Activated CD8-positive, alpha-beta T cell treated with anti-CD3 and anti-CD28 coated beads for 36 hours (primary cell): ENCODE measurements at regions not wholly inside any gene's neighbourhood (a gene's known extent, or its start where the extent isn't known, plus 50 kb on each side); places are given as distances from the start of the nearest gene placed in this dataset.
"Not testable (repeated sequence)": the region's sequence is repeated elsewhere in the genome, so short reads cannot be mapped to it uniquely, and the experiment has no call there.

Source experiments
- ATAC-seq: fragments of 200-7000 bp; cut with Tn5 transposase; one replicate; pipeline ENCODE4 v1.10.0; 2021; ENCODE audit warnings: mild to moderate bottlenecking, moderate library complexity
- CTCF ChIA-PET: fragments of 350-600 bp; sonication (Branson Sonifier 250); formaldehyde crosslinking; loops from one replicate; lab custom pipeline; 2021; ENCODE audit warnings: antibody characterized with exemption; lab: Charles Lee
- POLR2A ChIA-PET: fragments of 350-600 bp; sonication (Branson Sonifier 250); formaldehyde crosslinking; loops from one replicate; lab custom pipeline; 2021; ENCODE audit warnings: antibody characterized with exemption; lab: Charles Lee
- DNase-seq: peaks from one replicate; pipeline ENCODE4 v3.0.0-alpha.2; 2020
- H3K27ac Mint-ChIP-seq: one replicate; pipeline ENCODE4 v1.8.0; 2021; ENCODE audit warnings: mild to moderate bottlenecking, mixed read lengths
- H3K27me3 Mint-ChIP-seq: one replicate; pipeline ENCODE4 v1.8.0; 2021; ENCODE audit warnings: mixed read lengths
- H3K36me3 Mint-ChIP-seq: one replicate; pipeline ENCODE4 v1.8.0; 2021; ENCODE audit warnings: low read depth, mixed read lengths
- H3K4me1 Mint-ChIP-seq: one replicate; pipeline ENCODE4 v1.8.0; 2021; ENCODE audit warnings: low read depth, mixed read lengths
- H3K4me3 Mint-ChIP-seq: one replicate; pipeline ENCODE4 v1.8.0; 2021; ENCODE audit warnings: mild to moderate bottlenecking, moderate library complexity, mixed read lengths
- H3K9me3 Mint-ChIP-seq: one replicate; pipeline ENCODE4 v1.8.0; 2021; ENCODE audit warnings: mixed read lengths
- CTCF ChIP-seq: fragments of 200-600 bp; IDR thresholded peaks from one replicate; pipeline ENCODE4 v1.8.0; 2022; ENCODE audit warnings: antibody characterized with exemption, mild to moderate bottlenecking
- intact Hi-C: fragments of 100-400 bp; cut with micrococcal nuclease; formaldehyde crosslinking; loops from one replicate; pipeline ENCODE4 v1.10.0; 2022

- ATAC-seq (no peak), DNase-seq (no peak)
- H3K36me3 Mint-ChIP-seq = no peaks in the 10 kb centered on the region
- intact Hi-C loops = no loop called here
- ChIA-PET CTCF (no interaction called here), POLR2A (no interaction called here)
- no peak for TF ChIP-seq CTCF
- no peaks in the 10 kb centered on the region for H3K27me3 Mint-ChIP-seq
- H3K4me1 Mint-ChIP-seq = no peaks in the 10 kb centered on the region
- no peak overlapping the region for H3K27ac Mint-ChIP-seq
- no peaks in the 10 kb centered on the region for H3K9me3 Mint-ChIP-seq
- H3K4me3 Mint-ChIP-seq = no peak overlapping the region
These were observed 146.5 kb downstream of the SPATA31D1 start for GRCh38 chr9:82135106-82135505.

- H3K27me3 Mint-ChIP-seq, POLR2A ChIA-PET, H3K4me1 Mint-ChIP-seq, intact Hi-C loops, H3K27ac Mint-ChIP-seq, H3K4me3 Mint-ChIP-seq, DNase-seq, ATAC-seq, H3K9me3 Mint-ChIP-seq, CTCF ChIA-PET, H3K36me3 Mint-ChIP-seq: not testable (repeated sequence)
These were observed 149.5 kb downstream of the SPATA31D1 start for GRCh38 chr9:82138081-82138480.

GRCh38 chr9:82140471-82140870, 151.9 kb downstream of the SPATA31D1 start:
- H3K27ac Mint-ChIP-seq = no peak overlapping the region
- no peak for ATAC-seq
- no peaks in the 10 kb centered on the region for H3K4me1 Mint-ChIP-seq
- H3K27me3 Mint-ChIP-seq = no peaks in the 10 kb centered on the region
- no peak overlapping the region for H3K4me3 Mint-ChIP-seq
- no peak for TF ChIP-seq CTCF
- ChIA-PET POLR2A (no interaction called here), CTCF (no interaction called here)
- peaks cover 1% of the 10 kb centered on the region for H3K9me3 Mint-ChIP-seq
- DNase-seq = no peak
- no peaks in the 10 kb centered on the region for H3K36me3 Mint-ChIP-seq
- intact Hi-C loops = no loop called here

GRCh38 chr9:82144803-82145202, 156.2 kb downstream of the SPATA31D1 start:
- Mint-ChIP-seq H3K4me1 (no peaks in the 10 kb centered on the region), H3K27ac (no peak overlapping the region), H3K4me3 (no peak overlapping the region), H3K36me3 (no peaks in the 10 kb centered on the region), H3K27me3 (no peaks in the 10 kb centered on the region), H3K9me3 (peaks cover 1% of the 10 kb centered on the region)
- POLR2A ChIA-PET = no interaction called here
- no peak for ATAC-seq
- intact Hi-C loops = no loop called here
- CTCF ChIA-PET = no interaction called here
- DNase-seq = no peak
- TF ChIP-seq CTCF = no peak

DNA sequence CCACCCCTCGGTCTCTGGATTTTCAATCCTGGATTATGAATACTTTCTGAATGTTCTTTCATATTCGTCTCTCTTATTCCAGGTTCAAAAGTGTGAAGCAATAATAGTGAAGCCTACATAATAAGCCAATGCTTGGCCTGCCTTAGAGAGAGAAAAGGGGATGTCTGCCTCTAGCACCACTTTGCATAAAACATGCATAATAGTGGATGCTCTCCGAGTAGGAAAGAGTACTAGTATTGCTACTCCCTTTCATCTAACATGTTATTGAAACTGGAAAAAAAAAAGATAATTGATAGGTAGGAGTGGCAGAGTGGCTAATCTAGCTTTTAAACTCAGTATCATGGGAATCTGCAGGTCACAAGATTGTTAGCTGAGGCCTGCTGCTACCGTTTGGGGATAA, 158.1 kb downstream of the SPATA31D1 start:
- TF ChIP-seq CTCF = no peak
- no peak for ATAC-seq
- POLR2A ChIA-PET = no interaction called here
- Mint-ChIP-seq H3K27me3 (no peaks in the 10 kb centered on the region), H3K27ac (no peak overlapping the region), H3K9me3 (no peaks in the 10 kb centered on the region), H3K36me3 (no peaks in the 10 kb centered on the region), H3K4me1 (no peaks in the 10 kb centered on the region), H3K4me3 (no peak overlapping the region)
- intact Hi-C loops = no loop called here
- CTCF ChIA-PET = no interaction called here
- no peak for DNase-seq
